H1 (cell line): ENCODE measurements at regions not wholly inside any gene's neighbourhood (a gene's known extent, or its start where the extent isn't known, plus 50 kb on each side); places are given as distances from the start of the nearest gene placed in this dataset.

ENCODE experiments used
- CTCF ChIA-PET: fragments of 300-600 bp; sonication (Branson Sonifier 250); formaldehyde crosslinking; loops from one replicate; lab custom pipeline; 2021; ENCODE audit not compliant: partially characterized antibody; lab: Charles Lee
- POLR2A ChIA-PET: fragments of 300-600 bp; sonication (Branson Sonifier 250); formaldehyde crosslinking; loops from one replicate; lab custom pipeline; 2021; ENCODE audit warnings: inconsistent platforms; ENCODE audit not compliant: partially characterized antibody; lab: Charles Lee
- DNase-seq, 2 experiments: peaks; one replicate each; pipeline versions ENCODE4 v3.0.0 to v3.0.0-alpha.2; 2010 to 2022; ENCODE audit warnings: low spot score in 2 of 2, low read depth in 1 of 2, mixed read lengths in 1 of 2
- FAIRE-seq: peaks from 2 replicates; lab custom pipeline; 2011; peaks lifted over from hg19 to GRCh38; lab: Jason Lieb, UNC
- H2AFZ ChIP-seq: 2 replicates; pipeline ENCODE4 v1.8.1; 2012; ENCODE audit warnings: low read length, inconsistent platforms
- H2AK5ac ChIP-seq: 2 replicates; pipeline ENCODE4 v1.6.1; 2013; ENCODE audit warnings: low read depth, low read length
- H2BK120ac ChIP-seq: replicated peaks from 2 replicates; pipeline ENCODE3; 2013; ENCODE audit warnings: low read depth, low read length, inconsistent platforms
- H2BK12ac ChIP-seq: 2 replicates; pipeline ENCODE4 v1.6.1; 2013; ENCODE audit warnings: low read depth, low read length
- H2BK15ac ChIP-seq: 2 replicates; pipeline ENCODE4 v1.6.1; 2013; ENCODE audit warnings: low read length
- H2BK20ac ChIP-seq: 2 replicates; pipeline ENCODE4 v1.6.1; 2013; ENCODE audit warnings: low read length
- H2BK5ac ChIP-seq: 2 replicates; pipeline ENCODE4 v1.6.1; 2013; ENCODE audit warnings: low read depth, low read length
- H3K14ac ChIP-seq: 2 replicates; pipeline ENCODE4 v1.6.1; 2013; ENCODE audit warnings: inconsistent platforms; ENCODE audit not compliant: insufficient read length
- H3K18ac ChIP-seq: 2 replicates; pipeline ENCODE4 v1.6.1; 2013; ENCODE audit warnings: low read length; ENCODE audit errors: extremely low read depth
- H3K23ac ChIP-seq: 2 replicates; pipeline ENCODE4 v1.6.1; 2013; ENCODE audit warnings: inconsistent platforms; ENCODE audit not compliant: insufficient read length
- H3K23me2 ChIP-seq: 2 replicates; pipeline ENCODE4 v1.6.1; 2013; ENCODE audit warnings: low read depth, low read length
- H3K27ac ChIP-seq: 2 replicates; pipeline ENCODE4 v1.6.1; 2011; ENCODE audit warnings: low read depth, low read length, inconsistent platforms
- H3K27me3 ChIP-seq, 4 experiments: replicated peaks in 1 of 4; 1 replicate in 1 of 4; 2 replicates in 3 of 4; pipeline versions ENCODE4 v1.6.1 to v1.8.1; 2011 to 2013; ENCODE audit warnings: low read length in 3 of 4, mild to moderate bottlenecking in 3 of 4, inconsistent platforms in 2 of 4, mixed read lengths in 2 of 4, moderate library complexity in 1 of 4; ENCODE audit not compliant: control insufficient read depth in 3 of 4, insufficient read depth in 3 of 4; ENCODE audit errors: extremely low read depth in 1 of 4
- H3K36me3 ChIP-seq, 4 experiments: 2 replicates each; pipeline versions ENCODE4 v1.6.1 to v1.8.1; 2011 to 2013; ENCODE audit warnings: mild to moderate bottlenecking in 4 of 4, low read length in 3 of 4, moderate library complexity in 2 of 4, control low read depth in 1 of 4, inconsistent platforms in 1 of 4; ENCODE audit not compliant: insufficient read depth in 4 of 4, control insufficient read depth in 2 of 4
- H3K4ac ChIP-seq: replicated peaks from 2 replicates; pipeline ENCODE3; 2013; ENCODE audit warnings: low read length, low read depth, mixed read lengths, inconsistent platforms; ENCODE audit not compliant: insufficient read length
- H3K4me1 ChIP-seq, 4 experiments: replicated peaks in 1 of 4; 1 replicate in 1 of 4; 2 replicates in 3 of 4; pipeline versions ENCODE4 v1.6.1 to v1.8.1; 2011 to 2013; ENCODE audit warnings: low read length in 3 of 4, inconsistent platforms in 2 of 4, mixed read lengths in 1 of 4; ENCODE audit not compliant: insufficient read depth in 4 of 4, control insufficient read depth in 3 of 4
- H3K4me2 ChIP-seq, 2 experiments: 2 replicates each; pipeline versions ENCODE4 v1.6.1 to v1.8.1; 2011 to 2013; ENCODE audit warnings: low read depth in 2 of 2, low read length in 2 of 2, control low read depth in 1 of 2, inconsistent platforms in 1 of 2, mild to moderate bottlenecking in 1 of 2; ENCODE audit not compliant: insufficient read depth in 1 of 2
- H3K4me3 ChIP-seq, 4 experiments: fragments of 200-600, 300-600 bp in 1 of 4; sonication (generic), shearing (Covaris generic), sonication (Bioruptor Twin) in 1 of 4; 2 replicates each; pipeline versions ENCODE4 v1.5.1 to v1.8.1; 2011 to 2016; ENCODE audit warnings: low read length in 4 of 4, low read depth in 3 of 4, control low read depth in 2 of 4, inconsistent platforms in 2 of 4, mild to moderate bottlenecking in 2 of 4, mixed read lengths in 1 of 4, moderate library complexity in 1 of 4; ENCODE audit not compliant: insufficient read depth in 2 of 4; ENCODE audit errors: extremely low read depth in 1 of 4
- H3K56ac ChIP-seq: replicated peaks from 2 replicates; pipeline ENCODE3; 2013; ENCODE audit warnings: low read depth, mild to moderate bottlenecking, mixed read lengths, low read length, inconsistent platforms; ENCODE audit not compliant: insufficient read length
- H3K79me1 ChIP-seq: 2 replicates; pipeline ENCODE4 v1.6.1; 2013; ENCODE audit warnings: low read depth, low read length, control low read depth
- H3K79me2 ChIP-seq, 2 experiments: 2 replicates each; pipeline versions ENCODE4 v1.6.1 to v1.8.1; 2012 to 2013; ENCODE audit warnings: low read length in 2 of 2, mild to moderate bottlenecking in 2 of 2, inconsistent platforms in 1 of 2; ENCODE audit not compliant: insufficient read depth in 2 of 2, control insufficient read depth in 1 of 2
- H3K9ac ChIP-seq, 4 experiments: replicated peaks in 1 of 4; 1 replicate in 1 of 4; 2 replicates in 3 of 4; pipeline versions ENCODE4 v1.6.1 to v1.8.1; 2011 to 2013; ENCODE audit warnings: low read depth in 3 of 4, low read length in 3 of 4, control low read depth in 2 of 4, mild to moderate bottlenecking in 2 of 4, moderate library complexity in 2 of 4, inconsistent platforms in 1 of 4; ENCODE audit errors: extremely low read depth in 1 of 4
- H3K9me3 ChIP-seq, 2 experiments: 2 replicates each; pipeline versions ENCODE4 v1.6.1 to v1.8.1; 2012 to 2013; ENCODE audit warnings: mild to moderate bottlenecking in 2 of 2, moderate library complexity in 2 of 2, control low read depth in 1 of 2, inconsistent platforms in 1 of 2, low read depth in 1 of 2, low read length in 1 of 2, mixed read lengths in 1 of 2; ENCODE audit not compliant: insufficient read depth in 2 of 2
- H4K20me1 ChIP-seq, 2 experiments: replicated peaks in 1 of 2; 2 replicates each; pipeline versions ENCODE3 to v1.8.1; 2011 to 2013; ENCODE audit warnings: inconsistent platforms in 2 of 2, low read length in 2 of 2, mild to moderate bottlenecking in 1 of 2; ENCODE audit not compliant: insufficient read depth in 2 of 2, control insufficient read depth in 1 of 2
- H4K5ac ChIP-seq: 2 replicates; pipeline ENCODE4 v1.6.1; 2013; ENCODE audit warnings: low read length, low read depth, mixed read lengths, inconsistent platforms; ENCODE audit not compliant: insufficient read length
- H4K8ac ChIP-seq: 2 replicates; pipeline ENCODE4 v1.8.0; 2013; ENCODE audit warnings: mild to moderate bottlenecking, moderate library complexity, low read length, inconsistent platforms; ENCODE audit not compliant: insufficient read depth; ENCODE audit errors: extremely low read depth
- H4K91ac ChIP-seq: replicated peaks from 2 replicates; pipeline ENCODE3; 2013; ENCODE audit warnings: low read length, mixed read lengths, inconsistent platforms; ENCODE audit not compliant: insufficient read length
- KDM4A ChIP-seq: IDR thresholded peaks from one replicate; pipeline ENCODE4 v1.7.1; 2012; ENCODE audit warnings: low read depth, mild to moderate bottlenecking, moderate library complexity, low read length, inconsistent platforms; ENCODE audit not compliant: severe bottlenecking
- TBP ChIP-seq: IDR thresholded peaks from 2 replicates; pipeline ENCODE4 v1.6.1; 2011; ENCODE audit warnings: low read depth, low read length, improper control_type of control experiment
- WGBS, 2 experiments: shearing (Covaris generic) in 1 of 2; methylation state at CpG; one replicate each; pipeline versions ENCODE4 v1.1.6 to v1.1.7; 2013 to 2015; ENCODE audit warnings: low lambda C conversion rate in 2 of 2, mixed read lengths in 2 of 2, inconsistent platforms in 1 of 2, low coverage in 1 of 2, missing lambda C conversion rate in 1 of 2; ENCODE audit not compliant: insufficient replicate concordance in 2 of 2, insufficient coverage in 1 of 2, insufficient read length in 1 of 2; ENCODE audit errors: extremely low coverage in 1 of 2, missing lambda C conversion rate in 1 of 2; 5-methylcytosine and 5-hydroxymethylcytosine counted together

- WGBS, 2 experiments = 91% methylated on average over 5 of the region's 5 CpGs; no CpG with 5 or more reads in 1 of the 2 experiments
Measured at GRCh38 chr3:6266135-6266534, 594.8 kb upstream of the GRM7 start.

More at GRCh38 chr3:6266135-6266534, 594.8 kb upstream of the GRM7 start:
- no peaks in the 10 kb centered on the region for H3K79me1 ChIP-seq
- DNase-seq (no peak), FAIRE-seq (no peak)
- no peak overlapping the region for H4K5ac ChIP-seq
- H4K8ac ChIP-seq = no peak overlapping the region
- H4K20me1 ChIP-seq = no peaks in the 10 kb centered on the region
- H2BK20ac ChIP-seq = no peak overlapping the region
- H4K91ac ChIP-seq = no peak overlapping the region
- no peak overlapping the region for H3K9ac ChIP-seq
- H3K9me3 ChIP-seq = no peaks in the 10 kb centered on the region
- H3K4me3 ChIP-seq = no peak overlapping the region
- H2BK120ac ChIP-seq = no peak overlapping the region
- no peaks in the 10 kb centered on the region for H3K4me1 ChIP-seq
- H2BK15ac ChIP-seq = no peak overlapping the region
- ChIA-PET CTCF (no interaction called here), POLR2A (no interaction called here)
- H3K23ac ChIP-seq = no peak overlapping the region
- H3K4me2 ChIP-seq = no peak overlapping the region
- no peaks in the 10 kb centered on the region for H3K23me2 ChIP-seq
- no peak overlapping the region for H3K27ac ChIP-seq
- H2AK5ac ChIP-seq = no peak overlapping the region
- H3K56ac ChIP-seq = no peak overlapping the region
- no peak for TF ChIP-seq KDM4A
- no peak for TF ChIP-seq TBP
- H3K27me3 ChIP-seq = no peaks in the 10 kb centered on the region
- no peak overlapping the region for H2BK5ac ChIP-seq
- no peaks in the 10 kb centered on the region for H3K36me3 ChIP-seq
- no peak overlapping the region for H3K18ac ChIP-seq
- no peaks in the 10 kb centered on the region for H3K79me2 ChIP-seq
- H2BK12ac ChIP-seq = no peak overlapping the region
- no peak overlapping the region for H3K4ac ChIP-seq
- no peak overlapping the region for H2AFZ ChIP-seq
- peak overlapping the region; percentile 77 for H3K14ac ChIP-seq
